Heart left ventricle (tissue), 16 donors: ENCODE measurements at regions not wholly inside any gene's neighbourhood (a gene's known extent, or its start where the extent isn't known, plus 50 kb on each side); places are given as distances from the start of the nearest gene placed in this dataset.

Experiments
- ATAC-seq, 4 donors: fragments of 200-7000 bp; cut with Tn5 transposase; one replicate each; pipeline ENCODE4 v1.9.1; 2020 to 2022; ENCODE audit warnings: moderate library complexity in 4 of 4, mild to moderate bottlenecking in 3 of 4, moderate number of reproducible peaks in 1 of 4
- DNase-seq, 5 donors: peaks; one replicate each; pipeline ENCODE4 v3.0.0-alpha.2; 2020
- H3K27ac ChIP-seq, 12 donors: fragments of 200-600 bp; sonication (generic) in 4 of 12; one replicate each; pipeline versions ENCODE4 v1.5.0 to v1.8.0; 2016 to 2022; ENCODE audit warnings: mild to moderate bottlenecking in 2 of 12
- H3K27me3 ChIP-seq, 9 donors: fragments of 200-600 bp; sonication (generic) in 2 of 9; one replicate each; pipeline versions ENCODE4 v1.5.1 to v1.8.0; 2016 to 2022; ENCODE audit warnings: mild to moderate bottlenecking in 3 of 9
- H3K36me3 ChIP-seq, 9 donors: fragments of 200-600 bp; sonication (generic) in 2 of 9; one replicate each; pipeline versions ENCODE4 v1.5.0 to v1.8.0; 2018 to 2022; ENCODE audit warnings: mild to moderate bottlenecking in 2 of 9
- H3K4me1 ChIP-seq, 12 donors: fragments of 200-600 bp; sonication (generic) in 4 of 12; one replicate each; pipeline versions ENCODE4 v1.5.0 to v1.8.0; 2016 to 2022; ENCODE audit warnings: mild to moderate bottlenecking in 3 of 12
- H3K4me3 ChIP-seq, 12 donors: fragments of 200-600 bp; sonication (generic) in 4 of 12; one replicate each; pipeline versions ENCODE4 v1.5.0 to v1.8.0; 2017 to 2022; ENCODE audit warnings: mild to moderate bottlenecking in 9 of 12, moderate library complexity in 4 of 12
- H3K9me3 ChIP-seq, 12 donors: fragments of 200-600 bp; sonication (generic) in 4 of 12; one replicate each; pipeline versions ENCODE4 v1.5.0 to v1.8.0; 2016 to 2022; ENCODE audit warnings: mild to moderate bottlenecking in 1 of 12
- CTCF ChIP-seq, 12 donors: fragments of 200-600 bp; sonication (generic) in 4 of 12; IDR thresholded peaks; one replicate each; pipeline versions ENCODE4 v1.5.0 to v1.8.0; 2018 to 2022; ENCODE audit warnings: antibody characterized with exemption in 12 of 12, mild to moderate bottlenecking in 5 of 12
- POLR2A ChIP-seq, 2 donors: fragments of 450-650 bp; IDR thresholded peaks; one replicate each; pipeline ENCODE4 v1.6.1; 2017; ENCODE audit warnings: antibody characterized with exemption in 2 of 2, mild to moderate bottlenecking in 2 of 2, moderate library complexity in 2 of 2
- WGBS, 4 donors: extraction: QIAGEN DNeasy Blood & Tissue Kit in 2 of 4; methylation state at CpG; one replicate each; pipeline versions ENCODE4 v1.1.5 to v1.1.7; 2013 to 2018; 5-methylcytosine and 5-hydroxymethylcytosine counted together
- intact Hi-C, 10 donors: fragments of 100-400 bp; cut with DNase I; formaldehyde crosslinking; loops; one replicate each; pipeline versions ENCODE4 v1.11.1 to v1.14.2; 2022
- donor health status: ischemic (EF 13 %, LVEDD 7.1; RV severe dilation, severe dysfunction).
- donor health status: healthy with polysubstance abuse.
- donor health status: DM: no; HTN: yes; CAD: no.
- donor health status: DM: no; HTN: no; CAD: no.
- donor health status: ischemic (EF 25% LVEDD 6.9; RV normal size, moderate dysfunction).
- donor health status: ischemic (EF 25% LVEDD 5.7; RV mildly dilated, moderate dysfunction).
- donor health status: healthy.
- donor health status: DM: yes; HTN: yes; CAD: no.
- donor health status: ischemic (EF 35%, LVEDD 5.7; RV mildly dilated, moderate dysfunction).
- donor health status: nonischemic (EF 11% LVEDD 7.7; RV severe dilation, severe dysfunction).
- donor health status: DM: yes; HTN: yes; CAD: no.
- donor health status: PGD.
- donor health status: ischemic (EF 29% LVEDD 5.4; RV normal size, mild dysfunction).
- donor health status: nonischemic (EF 23%, LVEDD 6.1; RV moderate dilation, normal function).

- DNase-seq (no peak), ATAC-seq (no peak)
- TF ChIP-seq POLR2A (IDR thresholded peaks at IDR 0.05) = no peak
- TF ChIP-seq CTCF (IDR thresholded peaks at IDR 0.05) = no peak
- 52 to 64% (median 60%) methylated on average over 4 of the region's 4 CpGs for WGBS, 4 donors
- no peaks in the 10 kb centered on the region for H3K36me3 ChIP-seq
- no peak overlapping the region for H3K27ac ChIP-seq
- intact Hi-C loops = no loop called here
- no peaks in the 10 kb centered on the region for H3K4me1 ChIP-seq
- H3K4me3 ChIP-seq = no peak overlapping the region
- no peaks in the 10 kb centered on the region for H3K9me3 ChIP-seq
- H3K27me3 ChIP-seq = no peaks in the 10 kb centered on the region
Observed at GRCh38 chr3:144351773-144352365, 380.2 kb downstream of the DIPK2A start.

- H3K27ac ChIP-seq = no peak overlapping the region
- no peaks in the 10 kb centered on the region for H3K36me3 ChIP-seq
- TF ChIP-seq CTCF (IDR thresholded peaks at IDR 0.05) (no peak), POLR2A (IDR thresholded peaks at IDR 0.05) (no peak)
- no peaks in the 10 kb centered on the region for H3K9me3 ChIP-seq
- H3K4me1 ChIP-seq = no peaks in the 10 kb centered on the region
- ATAC-seq = no peak
- H3K4me3 ChIP-seq = no peak overlapping the region
- no peaks in the 10 kb centered on the region for H3K27me3 ChIP-seq
- WGBS, 4 donors = 33 to 41% (median 37%) methylated on average over 2 of the region's 2 CpGs
- intact Hi-C loops = no loop called here
- no peak for DNase-seq
Observed at GRCh38 chr3:144358191-144358590, 386.6 kb downstream of the DIPK2A start.

GRCh38 chr3:144361002-144361401, 389.4 kb downstream of the DIPK2A start:
- Histone ChIP-seq H3K36me3 (no peaks in the 10 kb centered on the region), H3K9me3 (no peaks in the 10 kb centered on the region), H3K27me3 (no peaks in the 10 kb centered on the region), H3K4me1 (no peaks in the 10 kb centered on the region), H3K27ac (no peak overlapping the region), H3K4me3 (no peak overlapping the region)
- intact Hi-C loops = no loop called here
- ATAC-seq (no peak), DNase-seq (no peak)
- no peak for TF ChIP-seq CTCF (IDR thresholded peaks at IDR 0.05)
- no peak for TF ChIP-seq POLR2A (IDR thresholded peaks at IDR 0.05)
- 75 to 89% (median 80%) methylated on average over 1 of the region's 1 CpG for WGBS, 4 donors

- Histone ChIP-seq H3K27ac (no peak overlapping the region), H3K4me1 (no peaks in the 10 kb centered on the region), H3K9me3 (no peaks in the 10 kb centered on the region), H3K27me3 (no peaks in the 10 kb centered on the region), H3K36me3 (no peaks in the 10 kb centered on the region), H3K4me3 (no peak overlapping the region)
- no peak for DNase-seq
- 86 to 93% (median 90%) methylated on average over 3 of the region's 3 CpGs for WGBS, 4 donors
- no peak for ATAC-seq
- intact Hi-C loops = no loop called here
- TF ChIP-seq CTCF (IDR thresholded peaks at IDR 0.05) (no peak), POLR2A (IDR thresholded peaks at IDR 0.05) (no peak)
Observed at GRCh38 chr3:144362126-144362525, 390.5 kb downstream of the DIPK2A start.
